ENCODE measurements at regions not wholly inside any gene's neighbourhood (a gene's known extent, or its start where the extent isn't known, plus 50 kb on each side); places are given as distances from the start of the nearest gene placed in this dataset.

DNA sequence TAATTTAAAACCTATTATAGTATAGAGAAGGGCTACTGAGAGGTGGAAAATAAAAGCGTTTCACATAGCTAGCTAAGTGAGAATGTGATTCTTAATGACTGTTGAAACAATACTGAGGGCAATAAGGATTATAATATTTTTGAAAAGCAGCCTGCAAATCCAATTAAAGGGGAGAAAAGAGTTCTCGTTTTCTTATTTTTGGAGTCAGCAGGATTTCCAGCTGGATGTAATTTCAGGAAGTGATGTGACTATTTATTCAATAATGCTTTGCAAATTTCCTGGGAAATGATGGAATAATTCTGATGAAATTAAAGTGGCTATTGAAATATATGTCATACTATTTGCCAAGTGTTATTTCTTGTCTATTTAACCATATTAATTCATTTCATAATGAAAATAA is 279.1 kb downstream of the AEBP2 start:
- TF ChIP-seq, protein P1, sequence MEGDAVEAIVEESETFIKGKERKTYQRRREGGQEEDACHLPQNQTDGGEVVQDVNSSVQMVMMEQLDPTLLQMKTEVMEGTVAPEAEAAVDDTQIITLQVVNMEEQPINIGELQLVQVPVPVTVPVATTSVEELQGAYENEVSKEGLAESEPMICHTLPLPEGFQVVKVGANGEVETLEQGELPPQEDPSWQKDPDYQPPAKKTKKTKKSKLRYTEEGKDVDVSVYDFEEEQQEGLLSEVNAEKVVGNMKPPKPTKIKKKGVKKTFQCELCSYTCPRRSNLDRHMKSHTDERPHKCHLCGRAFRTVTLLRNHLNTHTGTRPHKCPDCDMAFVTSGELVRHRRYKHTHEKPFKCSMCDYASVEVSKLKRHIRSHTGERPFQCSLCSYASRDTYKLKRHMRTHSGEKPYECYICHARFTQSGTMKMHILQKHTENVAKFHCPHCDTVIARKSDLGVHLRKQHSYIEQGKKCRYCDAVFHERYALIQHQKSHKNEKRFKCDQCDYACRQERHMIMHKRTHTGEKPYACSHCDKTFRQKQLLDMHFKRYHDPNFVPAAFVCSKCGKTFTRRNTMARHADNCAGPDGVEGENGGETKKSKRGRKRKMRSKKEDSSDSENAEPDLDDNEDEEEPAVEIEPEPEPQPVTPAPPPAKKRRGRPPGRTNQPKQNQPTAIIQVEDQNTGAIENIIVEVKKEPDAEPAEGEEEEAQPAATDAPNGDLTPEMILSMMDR (IDR thresholded peaks at IDR 0.05; ENCODE audit: low read length), result no peak
- no peak for TF ChIP-seq EZH2 (optimal IDR thresholded peaks at IDR 0.05; ENCODE audit: low read depth, low read length)
